Keratinocyte (primary cell): ENCODE measurements at regions not wholly inside any gene's neighbourhood (a gene's known extent, or its start where the extent isn't known, plus 50 kb on each side); places are given as distances from the start of the nearest gene placed in this dataset.

Experiments
- EZH2 ChIP-seq: IDR thresholded peaks from one replicate; pipeline ENCODE4 v1.6.1; 2012; ENCODE audit warnings: inconsistent platforms, mild to moderate bottlenecking, low read length, moderate library complexity
- TF ChIP-seq, protein P1 (sequence below), 3 experiments: IDR thresholded peaks in 1 of 3; conservative IDR thresholded peaks in 1 of 3; optimal IDR thresholded peaks in 1 of 3; 2 replicates in 2 of 3; 3 replicates in 1 of 3; pipeline versions ENCODE3 to v1.5.1; 2011; ENCODE audit warnings: low read length in 3 of 3, mild to moderate bottlenecking in 3 of 3, moderate library complexity in 2 of 3, control low read depth in 1 of 3, inconsistent platforms in 1 of 3; ENCODE audit not compliant: insufficient read depth in 2 of 3; ENCODE audit errors: extremely low read depth in 1 of 3

DNA sequence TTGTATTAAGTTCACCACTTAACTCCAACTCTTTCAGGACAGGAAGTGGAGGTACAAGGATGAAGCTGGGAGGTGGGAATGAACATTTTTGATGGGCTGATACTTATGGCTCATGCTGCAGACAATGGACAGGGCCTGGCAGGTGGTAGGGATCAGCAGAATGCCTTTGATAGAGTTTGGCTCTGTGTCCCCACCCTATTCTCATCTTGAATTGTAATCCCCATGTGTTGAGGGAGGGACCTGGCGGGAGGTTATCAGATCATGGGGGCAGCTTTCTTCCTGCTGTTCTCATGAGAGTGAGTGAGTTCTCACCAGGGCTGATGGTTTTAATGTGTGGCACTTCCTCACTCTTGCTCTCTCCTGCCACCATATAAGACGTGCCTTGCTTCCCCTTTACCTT, 87.3 kb upstream of the PRLR start:
- TF ChIP-seq, protein P1, sequence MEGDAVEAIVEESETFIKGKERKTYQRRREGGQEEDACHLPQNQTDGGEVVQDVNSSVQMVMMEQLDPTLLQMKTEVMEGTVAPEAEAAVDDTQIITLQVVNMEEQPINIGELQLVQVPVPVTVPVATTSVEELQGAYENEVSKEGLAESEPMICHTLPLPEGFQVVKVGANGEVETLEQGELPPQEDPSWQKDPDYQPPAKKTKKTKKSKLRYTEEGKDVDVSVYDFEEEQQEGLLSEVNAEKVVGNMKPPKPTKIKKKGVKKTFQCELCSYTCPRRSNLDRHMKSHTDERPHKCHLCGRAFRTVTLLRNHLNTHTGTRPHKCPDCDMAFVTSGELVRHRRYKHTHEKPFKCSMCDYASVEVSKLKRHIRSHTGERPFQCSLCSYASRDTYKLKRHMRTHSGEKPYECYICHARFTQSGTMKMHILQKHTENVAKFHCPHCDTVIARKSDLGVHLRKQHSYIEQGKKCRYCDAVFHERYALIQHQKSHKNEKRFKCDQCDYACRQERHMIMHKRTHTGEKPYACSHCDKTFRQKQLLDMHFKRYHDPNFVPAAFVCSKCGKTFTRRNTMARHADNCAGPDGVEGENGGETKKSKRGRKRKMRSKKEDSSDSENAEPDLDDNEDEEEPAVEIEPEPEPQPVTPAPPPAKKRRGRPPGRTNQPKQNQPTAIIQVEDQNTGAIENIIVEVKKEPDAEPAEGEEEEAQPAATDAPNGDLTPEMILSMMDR (optimal IDR thresholded peaks at IDR 0.05 in 1 of 3, IDR thresholded peaks at IDR 0.05 in 1 of 3, conservative IDR thresholded peaks at IDR 0.05 in 1 of 3; ENCODE audit: extremely low read depth in 1 of 3, insufficient read depth in 2 of 3, low read length in 3 of 3), result no peak
- TF ChIP-seq EZH2, result no peak
